Liver (tissue), 3 donors: ENCODE measurements at regions not wholly inside any gene's neighbourhood (a gene's known extent, or its start where the extent isn't known, plus 50 kb on each side); places are given as distances from the start of the nearest gene placed in this dataset.

Experiments used
- ATF3 ChIP-seq: IDR thresholded peaks from 2 replicates; pipeline ENCODE4 v1.6.1; 2016; ENCODE audit warnings: antibody characterized with exemption
- CTCF ChIP-seq: fragments of 150-350 bp; IDR thresholded peaks from 2 replicates; pipeline ENCODE4 v1.5.1; 2017; ENCODE audit warnings: improper control_type of control experiment, low read depth, low read length; ENCODE audit not compliant: missing input control
- EGR1 ChIP-seq, 2 donors: IDR thresholded peaks; 2 replicates each; pipeline ENCODE4 v1.6.1; 2016 to 2018; ENCODE audit warnings: antibody characterized with exemption in 2 of 2, low read depth in 2 of 2
- FOXA2 ChIP-seq: IDR thresholded peaks from 2 replicates; pipeline ENCODE4 v1.6.1; 2016; ENCODE audit warnings: antibody characterized with exemption
- GABPA ChIP-seq, 2 donors: IDR thresholded peaks in 1 of 2; conservative IDR thresholded peaks in 1 of 2; 2 replicates each; pipeline ENCODE4 v1.6.1; 2016; ENCODE audit warnings: antibody characterized with exemption in 2 of 2, mild to moderate bottlenecking in 1 of 2, moderate library complexity in 1 of 2
- HNF4G ChIP-seq: IDR thresholded peaks from 2 replicates; pipeline ENCODE4 v1.6.1; 2016; ENCODE audit warnings: antibody characterized with exemption
- JUND ChIP-seq, 2 donors: IDR thresholded peaks; 2 replicates each; pipeline ENCODE4 v1.6.1; 2016; ENCODE audit warnings: antibody characterized with exemption in 2 of 2
- RAD21 ChIP-seq, 2 donors: IDR thresholded peaks; 2 replicates each; pipeline ENCODE4 v1.6.1; 2016; ENCODE audit warnings: antibody characterized with exemption in 2 of 2, mild to moderate bottlenecking in 2 of 2
- REST ChIP-seq: IDR thresholded peaks from 2 replicates; pipeline ENCODE4 v1.6.1; 2016; ENCODE audit warnings: antibody characterized with exemption, mild to moderate bottlenecking
- SP1 ChIP-seq: IDR thresholded peaks from 2 replicates; pipeline ENCODE4 v1.6.1; 2018; ENCODE audit warnings: antibody characterized with exemption, mild to moderate bottlenecking
- TAF1 ChIP-seq: conservative IDR thresholded peaks from 2 replicates; pipeline ENCODE4 v1.6.1; 2016; ENCODE audit warnings: antibody characterized with exemption, mild to moderate bottlenecking
- YY1 ChIP-seq: IDR thresholded peaks from 2 replicates; pipeline ENCODE4 v1.6.1; 2016; ENCODE audit warnings: antibody characterized with exemption, mild to moderate bottlenecking
- TF ChIP-seq, protein P1 (sequence below): IDR thresholded peaks from 2 replicates; pipeline ENCODE4 v1.6.1; 2016; ENCODE audit warnings: antibody characterized with exemption
- donor health status: healthy.
- donor health status: healthy.

DNA sequence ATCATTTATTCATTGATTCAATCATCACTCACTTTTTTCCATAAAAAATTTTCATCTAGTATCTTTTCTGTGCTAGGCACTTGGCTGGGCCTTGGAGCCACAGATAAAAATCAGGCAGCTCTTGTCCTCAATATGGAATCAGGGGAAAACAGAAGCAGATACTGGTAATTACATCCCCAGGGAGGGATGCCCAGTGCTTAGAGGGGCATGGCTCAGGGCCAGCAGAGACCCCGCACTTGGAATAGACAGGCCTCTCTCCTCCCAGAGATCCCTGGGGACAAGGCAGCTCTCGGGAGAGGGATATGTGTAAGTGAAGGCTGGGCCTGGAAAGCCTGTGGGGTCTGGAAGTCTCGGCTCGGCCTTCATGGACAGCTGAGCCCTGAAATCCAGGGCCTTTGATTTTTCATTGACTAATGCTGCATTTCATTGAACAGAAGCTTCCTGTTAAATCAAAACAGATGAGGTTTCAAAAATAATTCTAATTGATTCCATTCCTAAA is 180.4 kb downstream of the FOXD2 start:
- TF ChIP-seq EGR1 (IDR thresholded peaks at IDR 0.05; ENCODE audit: low read depth in 2 of 2) = no peak
- no peak for TF ChIP-seq SP1
- no peak for TF ChIP-seq CTCF
- no peak for TF ChIP-seq HNF4G
- TF ChIP-seq, protein P1, sequence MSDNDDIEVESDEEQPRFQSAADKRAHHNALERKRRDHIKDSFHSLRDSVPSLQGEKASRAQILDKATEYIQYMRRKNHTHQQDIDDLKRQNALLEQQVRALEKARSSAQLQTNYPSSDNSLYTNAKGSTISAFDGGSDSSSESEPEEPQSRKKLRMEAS = no peak
- TF ChIP-seq ATF3 = no peak
- no peak for TF ChIP-seq TAF1
- TF ChIP-seq JUND (IDR thresholded peaks at IDR 0.05) = no peak
- no peak for TF ChIP-seq YY1
- no peak for TF ChIP-seq REST
- no peak for TF ChIP-seq RAD21 (IDR thresholded peaks at IDR 0.05)
- TF ChIP-seq FOXA2 = no peak
- TF ChIP-seq GABPA (IDR thresholded peaks at IDR 0.05 in 1 of 2, conservative IDR thresholded peaks at IDR 0.05 in 1 of 2) = no peak
